Trophoblast cell (in vitro differentiated cells and primary cell): ENCODE measurements at regions not wholly inside any gene's neighbourhood (a gene's known extent, or its start where the extent isn't known, plus 50 kb on each side); places are given as distances from the start of the nearest gene placed in this dataset.

Experiments used
- DNase-seq, 2 donors: peaks; one replicate each; pipeline ENCODE4 v3.0.0-alpha.2; 2016
- H2AFZ ChIP-seq: 2 replicates; pipeline ENCODE4 v1.6.1; 2013; ENCODE audit warnings: low read length, moderate library complexity, mild to moderate bottlenecking; ENCODE audit not compliant: insufficient read depth, poor library complexity
- H2AK5ac ChIP-seq: 2 replicates; pipeline ENCODE4 v1.6.1; 2013; ENCODE audit warnings: mild to moderate bottlenecking, low read length
- H2BK120ac ChIP-seq: 2 replicates; pipeline ENCODE4 v1.6.1; 2013; ENCODE audit warnings: low read length, mild to moderate bottlenecking, moderate library complexity; ENCODE audit not compliant: insufficient read depth, poor library complexity
- H2BK12ac ChIP-seq: 2 replicates; pipeline ENCODE4 v1.6.1; 2013; ENCODE audit warnings: mild to moderate bottlenecking, low read length, moderate library complexity
- H2BK5ac ChIP-seq: 2 replicates; pipeline ENCODE4 v1.6.1; 2013; ENCODE audit warnings: low read length, low read depth, moderate library complexity, mild to moderate bottlenecking; ENCODE audit not compliant: poor library complexity
- H3K14ac ChIP-seq: 2 replicates; pipeline ENCODE4 v1.6.1; 2013; ENCODE audit warnings: mild to moderate bottlenecking, low read length
- H3K18ac ChIP-seq: 2 replicates; pipeline ENCODE4 v1.6.1; 2013; ENCODE audit warnings: mild to moderate bottlenecking, low read length
- H3K23ac ChIP-seq: 2 replicates; pipeline ENCODE4 v1.6.1; 2013; ENCODE audit warnings: low read length
- H3K27ac ChIP-seq: 2 replicates; pipeline ENCODE4 v1.5.1; 2013; ENCODE audit warnings: low read depth, mild to moderate bottlenecking, inconsistent platforms, low read length, moderate library complexity
- H3K27me3 ChIP-seq: 2 replicates; pipeline ENCODE4 v1.6.1; 2013; ENCODE audit warnings: inconsistent platforms, mild to moderate bottlenecking, low read length, moderate library complexity; ENCODE audit not compliant: insufficient read depth
- H3K36me3 ChIP-seq, 2 experiments: 1 replicate in 1 of 2; 2 replicates in 1 of 2; pipeline ENCODE4 v1.6.1; 2013; ENCODE audit warnings: low read length in 2 of 2, mild to moderate bottlenecking in 2 of 2, moderate library complexity in 1 of 2; ENCODE audit not compliant: insufficient read depth in 2 of 2, control insufficient read depth in 1 of 2
- H3K4ac ChIP-seq: 2 replicates; pipeline ENCODE4 v1.6.1; 2013; ENCODE audit warnings: low read depth, mild to moderate bottlenecking, low read length, moderate library complexity
- H3K4me1 ChIP-seq, 2 experiments: 1 replicate in 1 of 2; 2 replicates in 1 of 2; pipeline ENCODE4 v1.6.1; 2013; ENCODE audit warnings: low read length in 2 of 2, mild to moderate bottlenecking in 2 of 2, moderate library complexity in 1 of 2; ENCODE audit not compliant: insufficient read depth in 2 of 2, control insufficient read depth in 1 of 2
- H3K4me2 ChIP-seq: 2 replicates; pipeline ENCODE4 v1.6.1; 2013; ENCODE audit warnings: inconsistent platforms, mild to moderate bottlenecking, low read length, moderate library complexity
- H3K4me3 ChIP-seq: 2 replicates; pipeline ENCODE4 v1.5.1; 2013; ENCODE audit warnings: mild to moderate bottlenecking, low read depth, low read length, inconsistent platforms
- H3K79me1 ChIP-seq: one replicate; pipeline ENCODE4 v1.6.1; 2013; ENCODE audit warnings: low read length
- H3K79me2 ChIP-seq: 2 replicates; pipeline ENCODE4 v1.6.1; 2013; ENCODE audit warnings: low read length, mild to moderate bottlenecking; ENCODE audit not compliant: control insufficient read depth, insufficient read depth, poor library complexity
- H3K9ac ChIP-seq: 2 replicates; pipeline ENCODE4 v1.6.1; 2013; ENCODE audit warnings: mild to moderate bottlenecking, low read length
- H3K9me3 ChIP-seq: 2 replicates; pipeline ENCODE4 v1.6.1; 2013; ENCODE audit warnings: low read depth, mild to moderate bottlenecking, control low read depth, inconsistent platforms, low read length; ENCODE audit not compliant: insufficient read depth
- H4K12ac ChIP-seq: 2 replicates; pipeline ENCODE4 v1.6.1; 2013; ENCODE audit warnings: low read depth, mild to moderate bottlenecking, low read length, moderate library complexity
- H4K8ac ChIP-seq: 2 replicates; pipeline ENCODE4 v1.6.1; 2013; ENCODE audit warnings: low read depth, mild to moderate bottlenecking, low read length, moderate library complexity
- H4K91ac ChIP-seq: one replicate; pipeline ENCODE4 v1.6.1; 2013; ENCODE audit warnings: low read depth, mild to moderate bottlenecking, low read length, moderate library complexity
- WGBS: extraction: QIAGEN DNeasy Blood & Tissue Kit; methylation state at CpG from one replicate; pipeline ENCODE4 v1.1.7; 2013; ENCODE audit warnings: missing lambda C conversion rate; ENCODE audit not compliant: insufficient read length, insufficient coverage; ENCODE audit errors: extremely low coverage; 5-methylcytosine and 5-hydroxymethylcytosine counted together

- Histone ChIP-seq H2AFZ (no peak overlapping the region), H2AK5ac (no peak overlapping the region), H4K8ac (no peak overlapping the region), H3K9ac (no peak overlapping the region), H3K27ac (no peak overlapping the region), H4K91ac (no peak overlapping the region), H3K18ac (no peak overlapping the region), H3K4ac (no peak overlapping the region), H2BK12ac (no peak overlapping the region), H3K4me2 (no peak overlapping the region), H3K14ac (no peak overlapping the region), H3K36me3 (no peaks in the 10 kb centered on the region), H2BK5ac (no peak overlapping the region), H3K27me3 (no peaks in the 10 kb centered on the region), H2BK120ac (no peak overlapping the region), H3K79me1 (no peaks in the 10 kb centered on the region), H3K23ac (no peak overlapping the region), H4K12ac (no peak overlapping the region), H3K4me1 (no peaks in the 10 kb centered on the region), H3K9me3 (no peaks in the 10 kb centered on the region), H3K4me3 (no peak overlapping the region), H3K79me2 (no peaks in the 10 kb centered on the region)
- no peak for DNase-seq
- no CpG with 5 or more reads among the region's 4 CpGs for whole genome bisulfite sequencing
Measured at GRCh38 chr3:130227540-130227939, 117.9 kb upstream of the COL6A5 start.

DNA sequence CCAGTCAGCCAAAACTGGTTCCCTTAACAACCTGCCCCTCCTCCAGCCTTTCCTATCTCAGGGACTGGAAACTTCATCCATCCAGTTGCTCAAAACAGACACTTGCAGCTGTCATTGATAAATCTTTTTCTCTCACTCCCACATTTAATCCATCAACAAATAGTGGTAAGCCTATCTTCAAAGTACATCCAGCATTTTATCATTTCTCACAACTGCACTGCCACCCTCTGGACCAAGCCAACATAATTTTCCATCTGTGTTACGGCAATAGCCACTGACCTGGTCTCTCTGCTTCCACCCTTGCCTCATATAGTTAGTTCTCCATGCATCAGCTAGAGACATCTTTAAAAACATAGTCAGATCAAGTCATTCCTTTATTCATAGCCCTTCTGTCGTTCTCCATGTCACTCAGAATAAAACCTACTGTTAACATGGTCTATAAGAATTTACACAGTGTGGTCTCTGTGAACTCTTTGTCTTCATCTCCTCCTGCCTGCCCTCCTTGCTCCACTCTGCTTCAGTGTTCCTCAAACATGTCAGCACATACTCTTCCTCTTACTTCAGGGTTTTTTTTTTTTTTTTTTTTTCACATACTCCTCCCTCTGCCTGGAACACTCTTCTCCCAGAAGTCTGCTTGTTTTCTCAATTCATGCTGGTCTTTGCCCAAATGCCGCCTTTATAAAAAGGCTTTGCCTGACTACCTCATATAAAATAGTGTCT lies 102.5 kb upstream of the COL6A5 start:
- Histone ChIP-seq H3K14ac (no peak overlapping the region), H3K4me2 (no peak overlapping the region), H4K91ac (no peak overlapping the region), H3K23ac (no peak overlapping the region), H3K18ac (no peak overlapping the region), H3K27me3 (no peaks in the 10 kb centered on the region), H2BK5ac (no peak overlapping the region), H3K79me2 (no peaks in the 10 kb centered on the region), H2AK5ac (no peak overlapping the region), H3K4me3 (no peak overlapping the region), H3K9ac (no peak overlapping the region), H4K8ac (no peak overlapping the region), H3K4ac (no peak overlapping the region), H4K12ac (no peak overlapping the region), H2BK120ac (no peak overlapping the region), H3K79me1 (no peaks in the 10 kb centered on the region), H3K9me3 (no peaks in the 10 kb centered on the region), H3K4me1 (no peaks in the 10 kb centered on the region), H2AFZ (no peak overlapping the region), H3K36me3 (no peaks in the 10 kb centered on the region), H2BK12ac (no peak overlapping the region), H3K27ac (no peak overlapping the region)
- peak in 1 of 2 donors; percentile 14 for DNase-seq
- WGBS, result no CpG with 5 or more reads among the region's 3 CpGs

- Histone ChIP-seq H3K18ac (no peak overlapping the region), H3K79me1 (no peaks in the 10 kb centered on the region), H3K4ac (no peak overlapping the region), H2BK12ac (no peak overlapping the region), H4K8ac (no peak overlapping the region), H3K4me2 (no peak overlapping the region), H2AFZ (no peak overlapping the region), H3K4me1 (no peaks in the 10 kb centered on the region), H4K91ac (no peak overlapping the region), H2BK120ac (no peak overlapping the region), H3K79me2 (no peaks in the 10 kb centered on the region), H2AK5ac (no peak overlapping the region), H3K27me3 (no peaks in the 10 kb centered on the region), H4K12ac (no peak overlapping the region), H2BK5ac (no peak overlapping the region), H3K14ac (no peak overlapping the region), H3K27ac (no peak overlapping the region), H3K9ac (no peak overlapping the region), H3K4me3 (no peak overlapping the region), H3K23ac (no peak overlapping the region), H3K9me3 (no peaks in the 10 kb centered on the region), H3K36me3 (no peaks in the 10 kb centered on the region)
- DNase-seq, result no peak
Measured at GRCh38 chr3:130243808-130244207, 101.7 kb upstream of the COL6A5 start.

DNA sequence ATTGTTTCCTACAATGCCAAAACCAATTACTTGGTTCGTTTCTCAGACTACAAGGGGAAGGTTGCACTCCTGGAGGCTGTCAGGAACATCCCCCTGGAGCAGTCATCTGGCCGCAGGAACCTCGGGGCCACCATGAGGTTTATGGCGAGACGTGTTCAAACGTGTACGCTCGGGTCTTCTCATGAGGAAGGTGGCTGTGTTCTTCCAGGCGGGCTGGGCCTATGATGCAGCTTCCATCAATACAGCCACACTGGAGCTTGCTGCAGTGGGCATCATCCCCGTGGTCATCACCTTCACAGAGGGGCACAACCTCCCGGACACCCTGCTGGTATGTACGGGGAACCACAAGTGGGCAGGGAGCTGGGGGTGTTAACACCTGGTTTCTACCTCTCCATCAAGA lies 94.5 kb upstream of the COL6A5 start:
- Histone ChIP-seq H2BK5ac (no peak overlapping the region), H3K27ac (no peak overlapping the region), H2AK5ac (no peak overlapping the region), H2BK12ac (no peak overlapping the region), H3K79me1 (no peaks in the 10 kb centered on the region), H4K12ac (no peak overlapping the region), H3K79me2 (no peaks in the 10 kb centered on the region), H4K91ac (no peak overlapping the region), H3K14ac (no peak overlapping the region), H3K27me3 (no peaks in the 10 kb centered on the region), H3K9ac (no peak overlapping the region), H2BK120ac (no peak overlapping the region), H3K4me1 (no peaks in the 10 kb centered on the region), H3K4me2 (no peak overlapping the region), H4K8ac (no peak overlapping the region), H3K4me3 (no peak overlapping the region), H3K4ac (no peak overlapping the region), H3K18ac (no peak overlapping the region), H2AFZ (no peak overlapping the region), H3K9me3 (no peaks in the 10 kb centered on the region), H3K36me3 (no peaks in the 10 kb centered on the region), H3K23ac (no peak overlapping the region)
- WGBS, result no CpG with 5 or more reads among the region's 12 CpGs
- no peak for DNase-seq
